ENCODE measurements at regions not wholly inside any gene's neighbourhood (a gene's known extent, or its start where the extent isn't known, plus 50 kb on each side); places are given as distances from the start of the nearest gene placed in this dataset.

DNA sequence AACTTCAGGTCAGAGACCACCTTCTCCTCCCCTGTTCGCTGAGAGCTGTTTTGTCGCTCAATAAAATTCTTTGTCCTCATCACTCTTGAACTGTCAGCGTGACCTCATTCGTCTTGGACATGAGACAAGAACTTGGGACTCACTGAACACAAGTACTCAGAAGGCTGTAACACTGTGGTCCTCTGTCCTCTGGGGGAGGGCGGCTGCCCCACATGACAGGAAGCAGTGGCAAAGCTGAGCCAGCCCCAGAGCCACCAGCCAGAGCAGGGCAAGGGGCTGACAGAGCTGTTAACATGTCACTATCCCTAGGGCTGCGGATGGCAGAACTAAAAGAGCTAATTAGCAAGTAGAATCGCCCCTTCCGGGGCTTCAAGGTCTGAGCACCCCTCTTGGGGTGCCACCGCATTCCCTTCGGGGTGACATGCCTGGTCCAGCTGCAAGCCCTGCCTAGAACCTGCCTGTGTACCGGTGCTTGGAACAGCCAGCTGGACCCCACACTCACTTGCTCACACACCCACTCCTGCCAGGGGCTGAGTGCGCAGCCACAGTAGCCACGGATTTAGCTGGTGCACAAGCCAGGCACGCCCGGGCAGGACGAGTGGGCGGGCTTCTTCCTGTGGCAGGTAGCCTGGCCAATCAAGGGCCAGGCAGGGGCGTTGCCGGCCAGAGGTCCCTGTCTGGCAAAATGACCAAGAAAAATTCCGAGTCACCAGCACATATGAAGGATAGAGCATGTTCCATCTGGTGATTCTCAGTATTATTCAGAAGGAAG, 648.6 kb upstream of the AGA start:
- Histone ChIP-seq H3K9me3 (no peaks in the 10 kb centered on the region), H3K27me3 (no peaks in the 10 kb centered on the region)
- no peak for DNase-seq

GRCh38 chr4:178102139-178102538, 659.9 kb upstream of the AGA start:
- TF ChIP-seq, protein P1, sequence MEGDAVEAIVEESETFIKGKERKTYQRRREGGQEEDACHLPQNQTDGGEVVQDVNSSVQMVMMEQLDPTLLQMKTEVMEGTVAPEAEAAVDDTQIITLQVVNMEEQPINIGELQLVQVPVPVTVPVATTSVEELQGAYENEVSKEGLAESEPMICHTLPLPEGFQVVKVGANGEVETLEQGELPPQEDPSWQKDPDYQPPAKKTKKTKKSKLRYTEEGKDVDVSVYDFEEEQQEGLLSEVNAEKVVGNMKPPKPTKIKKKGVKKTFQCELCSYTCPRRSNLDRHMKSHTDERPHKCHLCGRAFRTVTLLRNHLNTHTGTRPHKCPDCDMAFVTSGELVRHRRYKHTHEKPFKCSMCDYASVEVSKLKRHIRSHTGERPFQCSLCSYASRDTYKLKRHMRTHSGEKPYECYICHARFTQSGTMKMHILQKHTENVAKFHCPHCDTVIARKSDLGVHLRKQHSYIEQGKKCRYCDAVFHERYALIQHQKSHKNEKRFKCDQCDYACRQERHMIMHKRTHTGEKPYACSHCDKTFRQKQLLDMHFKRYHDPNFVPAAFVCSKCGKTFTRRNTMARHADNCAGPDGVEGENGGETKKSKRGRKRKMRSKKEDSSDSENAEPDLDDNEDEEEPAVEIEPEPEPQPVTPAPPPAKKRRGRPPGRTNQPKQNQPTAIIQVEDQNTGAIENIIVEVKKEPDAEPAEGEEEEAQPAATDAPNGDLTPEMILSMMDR (IDR thresholded peaks at IDR 0.05; ENCODE audit: low read depth, low read length): no peak
- no peaks in the 10 kb centered on the region for H3K27me3 ChIP-seq
- H3K4me1 ChIP-seq: no peaks in the 10 kb centered on the region
- DNase-seq: no peak
- H3K9me3 ChIP-seq: no peaks in the 10 kb centered on the region
- no peak overlapping the region for H3K4me3 ChIP-seq (ENCODE audit: low read depth, low read length)
- no peaks in the 10 kb centered on the region for H3K36me3 ChIP-seq

More for the DNA sequence above, 648.6 kb upstream of the AGA start:
- H3K4me1 ChIP-seq: no peaks in the 10 kb centered on the region
- TF ChIP-seq, protein P1 (IDR thresholded peaks at IDR 0.05; ENCODE audit: low read depth, low read length): no peak
- H3K4me3 ChIP-seq (ENCODE audit: low read depth, low read length): no peak overlapping the region
- no peaks in the 10 kb centered on the region for H3K36me3 ChIP-seq

- TF ChIP-seq, protein P1 (IDR thresholded peaks at IDR 0.05; ENCODE audit: low read depth, low read length): no peak
- Histone ChIP-seq H3K9me3 (no peaks in the 10 kb centered on the region), H3K4me1 (no peaks in the 10 kb centered on the region), H3K27me3 (no peaks in the 10 kb centered on the region), H3K4me3 (ENCODE audit: low read depth, low read length) (no peak overlapping the region), H3K36me3 (no peaks in the 10 kb centered on the region)
- no peak for DNase-seq
Observed at GRCh38 chr4:178105242-178105641, 663.0 kb upstream of the AGA start.

DNA sequence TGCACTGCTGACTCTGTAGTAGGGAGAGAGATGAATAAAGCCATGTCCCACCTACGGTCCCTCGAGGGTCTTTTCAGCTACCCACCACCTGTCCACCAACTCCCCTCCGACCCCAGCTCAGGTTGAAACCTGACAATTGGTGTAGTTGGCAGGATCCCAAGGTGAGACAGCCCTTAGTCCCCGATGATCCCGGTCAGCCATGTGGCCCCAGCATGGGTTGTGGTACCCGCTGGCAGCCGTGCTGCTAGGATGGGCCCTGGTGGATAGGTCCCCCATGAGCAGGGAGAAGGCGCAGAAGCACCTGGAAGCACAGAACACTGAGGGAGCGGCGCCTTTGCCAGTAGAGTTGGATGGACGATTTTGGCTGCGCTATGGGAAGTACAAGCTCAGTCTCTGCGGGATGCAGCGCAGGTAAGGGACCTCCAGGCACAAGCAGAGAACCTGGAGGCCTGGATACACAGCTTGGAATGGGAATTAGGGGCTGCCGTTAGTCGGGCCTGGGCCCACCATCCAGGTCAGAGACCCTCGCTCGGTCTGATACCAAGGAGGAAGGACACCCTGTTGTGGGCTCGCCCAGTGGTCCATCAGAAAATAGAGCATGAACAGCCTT, 694.6 kb upstream of the AGA start:
- no peaks in the 10 kb centered on the region for H3K4me1 ChIP-seq
- no peaks in the 10 kb centered on the region for H3K27me3 ChIP-seq
- H3K9me3 ChIP-seq: no peaks in the 10 kb centered on the region
- no peaks in the 10 kb centered on the region for H3K36me3 ChIP-seq
- TF ChIP-seq, protein P1 (IDR thresholded peaks at IDR 0.05; ENCODE audit: low read depth, low read length): no peak
- DNase-seq: no peak
- no peak overlapping the region for H3K4me3 ChIP-seq (ENCODE audit: low read depth, low read length)

GRCh38 chr4:178137732-178138471, 695.7 kb upstream of the AGA start:
- no peaks in the 10 kb centered on the region for H3K36me3 ChIP-seq
- H3K27me3 ChIP-seq: no peaks in the 10 kb centered on the region
- H3K9me3 ChIP-seq: no peaks in the 10 kb centered on the region
- TF ChIP-seq, protein P1 (IDR thresholded peaks at IDR 0.05; ENCODE audit: low read depth, low read length): no peak
- DNase-seq: no peak
- H3K4me3 ChIP-seq (ENCODE audit: low read depth, low read length): no peak overlapping the region
- H3K4me1 ChIP-seq: no peaks in the 10 kb centered on the region
